Thyroid gland (tissue), 4 donors: ENCODE measurements at regions not wholly inside any gene's neighbourhood (a gene's known extent, or its start where the extent isn't known, plus 50 kb on each side); places are given as distances from the start of the nearest gene placed in this dataset.

Experiments
- POLR2A ChIP-seq, 2 donors: fragments of 450-650 bp; IDR thresholded peaks; one replicate each; pipeline ENCODE4 v1.6.1; 2017; ENCODE audit warnings: antibody characterized with exemption in 2 of 2, mild to moderate bottlenecking in 2 of 2, moderate library complexity in 1 of 2
- TF ChIP-seq, protein P1 (sequence below), 6 experiments: fragments of 200-600 bp in 3 of 6; fragments of 450-650 bp in 3 of 6; sonication (generic) in 3 of 6; IDR thresholded peaks; one replicate each; pipeline ENCODE4 v1.5.1; 2016 to 2019; ENCODE audit warnings: antibody characterized with exemption in 6 of 6, mild to moderate bottlenecking in 2 of 6, inconsistent platforms in 1 of 6, moderate library complexity in 1 of 6

DNA sequence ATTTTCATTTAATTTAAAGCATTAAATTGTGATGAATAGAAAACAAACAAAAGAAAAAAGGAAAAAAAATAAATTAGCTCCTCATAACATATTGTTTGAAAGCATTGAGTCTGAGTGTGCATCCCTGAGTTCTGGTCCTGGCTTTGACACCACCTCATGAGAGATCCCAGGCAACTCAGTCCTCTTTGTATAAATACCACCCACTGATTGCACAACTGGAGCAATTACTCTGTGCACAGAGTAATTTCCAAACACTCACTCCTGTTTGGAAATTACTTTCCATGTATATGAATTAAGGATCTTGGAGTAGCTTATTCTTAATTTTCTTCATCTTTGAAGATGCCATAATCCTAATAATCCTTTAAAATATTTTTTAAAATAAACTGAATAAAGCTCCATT, 59.4 kb upstream of the C5orf46 start:
- TF ChIP-seq POLR2A (IDR thresholded peaks at IDR 0.05), result no peak
- TF ChIP-seq, protein P1, sequence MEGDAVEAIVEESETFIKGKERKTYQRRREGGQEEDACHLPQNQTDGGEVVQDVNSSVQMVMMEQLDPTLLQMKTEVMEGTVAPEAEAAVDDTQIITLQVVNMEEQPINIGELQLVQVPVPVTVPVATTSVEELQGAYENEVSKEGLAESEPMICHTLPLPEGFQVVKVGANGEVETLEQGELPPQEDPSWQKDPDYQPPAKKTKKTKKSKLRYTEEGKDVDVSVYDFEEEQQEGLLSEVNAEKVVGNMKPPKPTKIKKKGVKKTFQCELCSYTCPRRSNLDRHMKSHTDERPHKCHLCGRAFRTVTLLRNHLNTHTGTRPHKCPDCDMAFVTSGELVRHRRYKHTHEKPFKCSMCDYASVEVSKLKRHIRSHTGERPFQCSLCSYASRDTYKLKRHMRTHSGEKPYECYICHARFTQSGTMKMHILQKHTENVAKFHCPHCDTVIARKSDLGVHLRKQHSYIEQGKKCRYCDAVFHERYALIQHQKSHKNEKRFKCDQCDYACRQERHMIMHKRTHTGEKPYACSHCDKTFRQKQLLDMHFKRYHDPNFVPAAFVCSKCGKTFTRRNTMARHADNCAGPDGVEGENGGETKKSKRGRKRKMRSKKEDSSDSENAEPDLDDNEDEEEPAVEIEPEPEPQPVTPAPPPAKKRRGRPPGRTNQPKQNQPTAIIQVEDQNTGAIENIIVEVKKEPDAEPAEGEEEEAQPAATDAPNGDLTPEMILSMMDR (IDR thresholded peaks at IDR 0.05), result no peak
